ENCODE measurements at regions not wholly inside any gene's neighbourhood (a gene's known extent, or its start where the extent isn't known, plus 50 kb on each side); places are given as distances from the start of the nearest gene placed in this dataset.

DNA sequence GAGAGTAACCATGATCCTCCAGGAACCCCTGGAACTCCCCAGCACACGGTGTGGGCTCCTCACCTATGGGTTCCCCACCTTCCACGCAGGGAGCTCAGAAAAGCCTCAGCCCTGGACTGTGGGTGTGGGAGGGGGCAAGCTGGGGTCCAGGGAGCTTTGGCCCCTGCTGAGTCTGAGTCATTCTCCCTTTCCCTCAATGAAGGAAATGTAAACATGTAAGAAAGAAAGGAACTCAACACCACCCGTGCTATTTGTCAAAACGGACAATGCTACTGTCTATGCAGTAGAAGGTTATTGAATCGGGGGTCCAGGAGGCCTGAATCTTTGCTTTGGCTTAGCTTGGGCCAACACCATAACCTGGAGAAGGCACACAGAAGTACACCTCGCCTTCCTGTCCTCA lies 222.8 kb downstream of the PMP22 start:
- DNase-seq (ENCODE audit: low read depth in 2 of 2), result no peak

DNA sequence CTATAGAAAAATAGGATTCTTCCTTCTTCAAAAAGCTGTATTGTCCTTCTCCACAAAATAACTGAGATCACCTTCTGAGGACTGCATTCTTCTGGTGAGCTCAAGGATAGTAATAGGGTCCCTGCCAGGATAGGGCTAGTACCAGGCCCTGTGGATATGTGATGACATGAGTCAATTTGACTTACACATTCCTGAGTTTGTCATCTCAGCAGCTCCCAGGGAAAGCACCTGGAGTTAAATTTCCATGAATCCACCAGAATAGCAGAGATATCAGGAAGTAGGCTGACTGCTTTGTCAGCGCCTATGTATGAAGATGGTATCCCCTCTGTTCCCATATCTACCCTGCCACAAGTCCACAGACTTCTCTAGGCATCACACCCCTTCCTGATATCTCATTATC lies 225.8 kb downstream of the PMP22 start:
- no peak for DNase-seq (ENCODE audit: low read depth in 2 of 2)

DNA sequence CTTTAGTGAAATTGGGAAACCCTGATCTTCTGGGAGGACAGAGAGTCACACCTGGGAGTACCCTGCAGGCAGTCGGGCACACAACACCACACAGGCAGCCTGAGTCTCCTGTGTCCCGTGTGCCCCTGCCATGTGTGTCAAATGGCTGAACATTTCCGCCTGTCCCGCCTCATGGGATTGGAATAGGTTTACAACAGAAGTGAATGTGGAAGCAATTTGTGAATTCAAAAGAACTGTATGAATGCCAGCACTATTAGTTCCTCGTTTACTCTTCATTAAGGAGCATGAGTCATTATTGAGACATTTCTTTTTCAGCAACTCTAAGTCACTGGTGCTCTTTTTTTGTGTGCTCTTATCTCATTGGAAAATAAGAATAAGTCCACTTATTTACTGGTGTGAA lies 226.5 kb downstream of the PMP22 start:
- DNase-seq (ENCODE audit: low read depth in 2 of 2), result no peak

DNA sequence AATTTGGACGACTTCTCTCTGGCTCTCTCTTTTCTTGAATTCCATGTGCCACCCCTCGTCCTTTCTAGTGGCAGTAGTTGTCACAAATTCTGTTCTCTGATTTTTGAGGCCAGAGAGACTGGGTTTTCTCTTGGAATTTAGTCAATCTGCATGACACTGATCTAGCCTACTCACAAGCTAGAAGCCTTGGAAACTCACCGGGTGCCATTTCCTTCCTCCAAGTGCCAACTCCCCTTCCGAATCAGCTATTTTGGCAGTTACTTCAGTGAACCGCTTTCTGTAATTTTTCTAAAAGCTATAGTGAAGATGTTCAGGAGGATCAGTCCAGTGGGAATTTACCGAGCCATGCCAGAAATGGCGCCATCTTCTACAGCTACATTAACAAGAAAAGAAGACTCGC lies 228.9 kb downstream of the PMP22 start:
- no peak for DNase-seq (ENCODE audit: low read depth in 2 of 2)

DNA sequence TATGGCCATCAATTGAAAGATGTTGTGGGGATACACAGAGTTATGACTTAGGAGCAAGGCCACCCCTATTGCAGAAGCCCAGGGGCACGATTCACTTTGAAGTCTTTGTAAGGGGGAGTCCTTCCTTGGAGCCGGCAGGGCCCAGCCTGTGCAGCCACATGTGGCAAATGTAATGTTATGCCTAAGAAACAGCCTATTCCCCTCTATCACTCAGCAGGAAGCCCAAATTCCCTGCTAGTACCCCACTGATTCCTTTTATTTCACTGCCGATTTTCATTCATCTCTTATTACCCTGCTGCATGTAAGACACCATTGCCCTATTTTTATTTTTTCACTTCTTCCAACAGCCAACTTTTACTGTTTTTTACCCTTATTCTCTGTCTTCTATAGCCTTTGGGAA lies 233.2 kb downstream of the PMP22 start:
- DNase-seq (ENCODE audit: low read depth in 2 of 2), result no peak

DNA sequence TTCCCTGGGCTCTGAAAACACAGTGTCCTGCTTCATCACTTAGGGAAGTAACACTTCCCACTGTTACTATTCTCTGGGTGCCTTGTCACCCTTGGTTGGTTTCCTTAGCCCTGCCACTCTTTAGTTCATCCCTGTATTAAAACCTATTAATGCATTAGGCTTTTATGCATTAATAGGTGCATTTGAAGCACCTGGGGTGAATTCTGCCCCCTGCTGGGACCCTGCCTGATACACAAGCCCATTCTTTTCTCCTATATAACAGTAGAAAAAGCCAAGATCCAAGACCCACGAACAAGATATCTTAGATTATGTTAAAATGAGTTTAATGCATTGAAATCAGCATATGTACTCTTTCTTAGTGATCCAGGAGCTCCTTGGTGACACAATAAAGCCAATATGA lies 235.7 kb downstream of the PMP22 start:
- no peak for DNase-seq (ENCODE audit: low read depth in 2 of 2)

DNA sequence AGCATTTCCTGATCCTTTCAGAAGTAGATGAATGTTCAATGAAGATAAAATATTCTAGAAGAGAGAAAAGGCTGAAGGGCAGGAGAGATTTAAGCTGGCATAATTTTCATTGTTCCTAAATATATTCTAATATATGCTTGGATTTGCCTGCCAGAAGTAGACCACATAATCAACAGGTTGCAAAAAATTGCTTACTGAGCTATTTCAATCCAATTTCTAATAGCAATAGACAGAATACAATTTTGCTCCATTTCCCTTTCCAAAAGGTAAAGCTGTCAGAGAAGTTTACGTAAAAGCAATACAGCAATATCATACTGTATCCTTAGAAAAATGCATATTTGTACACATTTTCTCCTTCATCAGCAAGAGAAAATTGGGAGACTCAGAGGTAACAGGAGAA lies 237.3 kb downstream of the PMP22 start:
- no peak for DNase-seq (ENCODE audit: low read depth in 2 of 2)

DNA sequence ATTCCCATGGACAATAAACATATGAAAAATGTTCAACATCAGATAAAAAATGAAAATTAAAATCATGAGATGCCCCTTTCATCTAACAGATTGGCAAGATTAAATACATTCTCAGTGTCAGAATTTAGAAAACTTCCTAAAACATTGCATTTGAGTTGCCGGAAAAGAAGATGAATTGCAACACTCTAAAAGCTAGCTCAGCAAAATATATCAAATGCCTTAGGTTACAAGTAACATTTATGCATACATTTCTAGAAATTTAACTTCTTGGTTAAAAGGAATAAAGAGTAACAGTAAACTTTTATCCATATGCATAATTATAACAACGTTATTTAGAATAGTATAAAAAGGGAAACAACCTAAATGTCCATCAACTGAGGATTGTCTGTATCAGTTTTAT lies 239.0 kb downstream of the PMP22 start:
- no peak for DNase-seq (ENCODE audit: low read depth in 2 of 2)

DNA sequence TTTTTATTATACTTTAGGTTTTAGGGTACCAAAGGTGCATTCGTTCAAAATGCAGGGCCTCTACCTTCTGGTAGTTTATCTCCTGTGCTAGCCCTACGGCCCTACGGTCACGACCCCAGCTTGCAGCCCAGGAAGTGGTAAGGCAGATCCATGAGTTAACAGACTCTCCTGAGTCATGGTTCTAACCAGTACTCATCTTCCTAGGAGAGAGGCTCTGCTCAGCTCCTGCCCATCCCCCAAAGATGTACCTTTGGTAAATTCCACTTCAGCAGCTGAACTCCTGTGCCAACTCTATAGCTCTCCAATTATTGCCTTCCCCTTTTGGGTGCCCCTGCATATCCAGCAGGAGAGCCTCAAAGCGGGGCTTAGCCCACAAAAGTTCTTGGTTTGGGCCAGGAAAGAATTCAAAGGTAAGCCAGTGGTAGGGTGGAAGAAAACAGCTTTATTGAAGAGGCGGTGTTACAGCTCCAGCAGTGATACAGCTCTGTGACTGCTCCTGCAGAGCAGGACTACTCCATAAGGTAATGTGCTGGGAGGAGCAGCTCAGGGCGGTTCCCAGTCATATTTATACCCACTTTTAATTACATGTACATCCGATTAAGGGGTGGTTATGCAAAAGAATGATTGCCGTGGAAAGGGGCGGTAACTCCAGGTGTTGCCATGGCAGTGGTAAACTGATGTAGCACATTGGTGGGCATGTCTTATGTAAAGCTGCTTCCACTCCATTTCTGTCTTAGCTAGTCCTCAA lies 241.4 kb downstream of the PMP22 start:
- DNase-seq (ENCODE audit: low read depth in 2 of 2), result no peak

DNA sequence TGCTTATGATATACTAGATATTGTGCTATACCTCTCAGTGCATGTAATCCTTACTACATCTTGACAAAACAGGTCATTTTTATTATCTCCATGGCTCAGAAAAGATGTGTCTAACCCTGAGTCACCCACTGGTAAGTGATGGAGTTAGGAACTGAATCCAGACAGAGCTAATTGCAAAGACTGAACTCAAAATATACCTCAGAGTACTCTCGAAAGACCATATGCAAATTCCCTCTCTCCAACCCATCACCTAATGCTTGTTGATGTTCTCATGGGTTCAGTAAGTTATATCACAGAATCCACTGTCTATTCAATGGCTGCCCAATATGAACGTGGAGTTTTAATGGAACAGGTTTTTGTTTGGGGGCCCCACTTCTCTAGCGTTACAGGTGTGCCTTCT lies 246.0 kb downstream of the PMP22 start:
- no peak for DNase-seq (ENCODE audit: low read depth in 2 of 2)

DNA sequence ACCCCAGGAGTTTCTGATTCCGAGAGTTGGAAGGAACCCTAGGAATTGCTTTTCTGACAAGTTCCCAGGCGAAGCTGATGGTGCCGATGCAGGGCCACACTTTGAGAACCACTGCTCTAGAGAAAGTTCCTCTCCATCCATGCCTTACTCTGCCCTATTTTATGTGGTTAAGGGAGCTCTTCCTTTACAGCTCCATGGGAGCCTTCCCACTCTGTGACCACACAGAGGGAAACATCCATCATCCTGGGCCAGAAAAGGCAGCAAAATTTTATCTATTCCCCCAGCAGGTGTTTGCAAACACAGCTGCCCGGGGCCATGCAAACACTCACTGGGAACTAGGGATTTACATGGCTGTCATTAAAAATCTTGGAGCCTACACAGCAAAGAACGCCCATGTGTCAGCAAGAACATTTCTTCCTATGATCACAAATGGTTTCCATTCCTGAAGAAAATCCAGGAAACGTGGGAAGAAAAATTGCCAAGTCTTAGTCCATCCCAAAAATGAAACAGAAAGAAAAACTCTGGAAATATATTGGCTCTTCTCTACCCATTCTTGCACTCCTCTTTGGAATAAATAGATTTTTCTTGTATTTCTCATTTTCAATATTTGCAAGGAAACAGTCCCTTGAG lies 252.7 kb downstream of the PMP22 start:
- no peak for DNase-seq (ENCODE audit: low read depth in 2 of 2)

DNA sequence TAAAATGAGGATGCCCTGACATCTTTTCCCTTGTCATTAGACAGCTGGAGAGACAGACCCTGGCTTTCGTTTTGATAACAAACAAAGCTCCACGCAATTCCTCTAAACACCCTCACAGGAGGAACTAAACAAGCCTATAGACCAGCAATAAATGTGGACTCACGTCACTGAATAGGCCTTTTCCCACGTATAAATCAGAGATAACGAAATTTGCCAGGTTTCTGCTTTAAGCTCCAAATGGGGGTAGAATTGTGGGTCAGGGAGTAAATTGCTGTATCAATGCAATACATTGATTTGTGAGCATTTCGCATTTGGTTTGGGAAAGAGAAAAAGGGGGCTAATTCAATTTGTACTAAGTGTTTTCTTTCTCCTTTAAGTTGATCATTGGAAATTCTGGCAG lies 256.0 kb downstream of the PMP22 start:
- no peak for DNase-seq (ENCODE audit: low read depth in 2 of 2)

DNA sequence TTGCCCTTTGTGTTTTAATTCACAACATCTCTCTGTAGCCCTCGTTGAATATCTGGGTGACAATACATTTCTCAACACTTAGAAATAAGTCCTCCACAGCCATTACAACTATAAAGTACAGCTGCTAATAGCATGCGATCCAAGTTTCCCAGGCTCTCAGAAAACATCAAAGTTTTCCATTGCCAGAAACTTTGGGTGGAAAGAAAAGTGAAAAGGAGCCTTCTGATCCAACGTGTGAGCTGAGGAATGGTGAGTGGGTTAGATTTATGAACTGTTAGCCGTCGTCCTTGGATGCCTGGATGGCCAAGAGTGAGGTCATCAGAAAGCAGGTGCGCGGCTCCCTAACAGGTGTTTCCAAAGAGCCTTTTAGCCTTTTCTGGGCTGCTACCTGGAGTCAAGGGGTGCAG lies 258.0 kb downstream of the PMP22 start:
- DNase-seq (ENCODE audit: low read depth in 2 of 2), result no peak

DNA sequence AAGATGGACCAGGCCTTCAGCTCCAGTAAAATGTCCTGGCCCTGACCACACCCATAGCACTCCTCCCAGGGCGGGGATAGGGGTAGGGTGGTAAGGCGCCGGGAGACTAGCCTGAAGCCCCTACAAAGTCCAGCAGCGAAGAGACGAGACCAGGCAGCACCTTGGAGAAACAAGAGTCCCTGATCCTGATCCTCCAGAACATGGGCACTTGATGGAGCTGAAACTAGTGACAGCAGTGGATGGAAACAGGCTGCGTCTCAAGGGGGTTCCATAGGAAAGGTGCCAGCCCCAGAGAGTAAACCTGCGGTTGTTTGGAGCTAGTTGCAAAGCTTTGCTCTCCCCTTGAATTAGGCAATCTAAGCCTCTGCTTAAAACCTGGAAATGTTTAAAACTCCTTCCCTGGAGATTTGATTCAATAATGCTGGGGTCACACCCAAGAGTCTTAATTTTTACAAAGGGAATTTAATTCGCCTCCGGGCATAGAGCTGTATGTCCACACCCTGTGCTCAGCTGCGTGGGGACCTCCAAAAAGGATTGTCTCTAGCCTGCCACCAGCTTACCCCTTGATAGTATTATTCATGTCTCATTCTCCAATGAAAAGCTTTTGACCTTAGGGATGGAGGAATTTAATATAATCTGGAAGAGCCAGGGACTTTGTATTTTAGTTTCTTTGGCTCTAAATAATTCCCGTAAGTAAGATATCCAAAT lies 258.6 kb downstream of the PMP22 start:
- DNase-seq (ENCODE audit: low read depth in 2 of 2), result no peak

DNA sequence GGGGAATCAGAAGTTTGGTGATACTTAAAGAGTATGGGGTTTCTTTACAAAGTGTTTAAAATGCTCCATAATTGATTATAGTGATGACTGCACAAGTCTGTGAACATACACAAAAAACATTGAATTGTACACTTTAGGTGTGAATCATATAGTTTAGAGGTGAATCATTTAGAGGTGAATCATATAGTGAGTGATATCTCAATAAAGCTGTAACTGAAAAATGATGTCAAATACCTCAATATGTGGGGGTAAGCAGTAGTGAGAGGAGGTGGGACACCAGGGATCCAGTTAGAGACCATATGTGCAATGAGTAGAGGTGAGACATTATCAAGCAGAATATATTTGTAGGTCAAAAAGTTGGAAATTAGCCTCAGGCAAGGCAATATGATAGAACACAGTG lies 264.5 kb downstream of the PMP22 start:
- DNase-seq (ENCODE audit: low read depth in 2 of 2), result no peak

DNA sequence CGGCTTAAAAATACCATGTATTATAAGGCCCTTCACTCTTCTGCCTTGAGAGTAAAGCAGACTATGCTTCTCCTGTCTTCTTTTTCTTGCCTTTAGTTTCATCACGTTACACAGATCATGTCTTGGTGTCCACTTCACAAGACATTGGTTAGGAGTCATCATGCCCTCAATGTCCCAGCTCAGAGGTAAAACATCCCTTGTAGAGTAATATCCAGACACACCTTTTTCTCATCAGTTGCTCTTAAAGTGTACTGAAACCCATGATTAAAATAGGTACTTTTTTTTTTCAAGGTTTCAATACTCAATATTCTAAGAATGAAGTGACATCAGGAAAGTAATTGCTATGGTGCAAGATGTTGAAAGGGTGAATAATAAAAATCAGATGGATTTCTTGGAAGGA lies 267.8 kb downstream of the PMP22 start:
- no peak for DNase-seq (ENCODE audit: low read depth in 2 of 2)

DNA sequence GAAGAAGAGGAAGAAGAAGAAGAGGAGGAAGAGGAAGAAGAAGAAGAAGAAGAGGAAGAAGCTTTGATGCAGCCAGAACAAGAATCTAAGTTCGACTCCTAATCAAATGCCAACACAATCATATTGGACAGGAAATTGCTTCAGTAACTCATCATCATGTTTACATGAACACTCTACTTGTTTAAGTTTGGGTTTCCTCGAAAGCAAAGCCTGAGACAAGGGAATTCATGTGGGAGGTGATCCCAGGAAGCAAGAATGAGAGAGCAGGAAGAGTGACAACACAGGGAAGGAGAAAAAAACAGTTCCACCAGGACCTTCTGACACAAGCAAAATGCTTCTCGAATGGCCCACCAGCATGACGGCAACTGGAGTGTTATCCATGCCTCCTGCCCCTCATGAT lies 279.0 kb downstream of the PMP22 start:
- DNase-seq (ENCODE audit: low read depth in 2 of 2), result no peak

DNA sequence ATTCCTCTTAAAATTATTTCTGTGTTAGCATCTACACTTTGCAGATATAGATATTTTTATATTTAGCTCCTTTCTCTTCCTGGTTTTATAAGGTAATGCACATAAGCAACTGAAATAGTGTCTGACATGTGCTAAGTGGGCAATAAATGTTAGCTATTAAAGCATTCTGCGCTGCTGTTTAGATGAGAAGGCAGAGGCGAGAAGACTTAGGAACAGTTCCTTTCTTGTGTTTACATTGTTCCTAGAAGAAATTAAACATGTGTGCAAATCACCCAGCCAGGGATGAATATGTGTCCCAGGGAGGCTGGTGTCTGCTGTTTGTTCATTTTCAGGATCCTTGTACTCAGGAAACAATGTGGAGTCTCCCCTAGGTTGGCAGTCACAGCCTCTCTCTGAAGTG lies 292.3 kb downstream of the PMP22 start:
- no peak for DNase-seq (ENCODE audit: low read depth in 2 of 2)

DNA sequence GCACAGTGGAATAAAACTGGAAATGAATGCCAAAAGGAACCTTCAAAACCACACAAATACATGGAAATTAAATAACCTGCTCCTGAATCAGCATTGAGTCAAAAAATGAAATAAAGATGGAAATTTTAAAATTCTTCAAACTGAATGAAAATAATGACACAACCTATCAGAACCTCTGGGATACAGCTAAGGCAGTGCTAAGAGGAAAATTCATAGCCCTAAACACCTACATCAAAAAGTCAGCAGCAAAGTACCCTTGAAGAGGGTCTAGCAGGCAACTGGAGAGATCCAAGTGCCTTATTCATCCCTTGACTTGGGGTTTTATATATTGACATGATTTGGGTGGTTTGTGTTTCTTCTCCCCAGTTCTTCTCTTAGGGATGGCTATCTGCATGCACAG lies 294.1 kb downstream of the PMP22 start:
- no peak for DNase-seq (ENCODE audit: low read depth in 2 of 2)

DNA sequence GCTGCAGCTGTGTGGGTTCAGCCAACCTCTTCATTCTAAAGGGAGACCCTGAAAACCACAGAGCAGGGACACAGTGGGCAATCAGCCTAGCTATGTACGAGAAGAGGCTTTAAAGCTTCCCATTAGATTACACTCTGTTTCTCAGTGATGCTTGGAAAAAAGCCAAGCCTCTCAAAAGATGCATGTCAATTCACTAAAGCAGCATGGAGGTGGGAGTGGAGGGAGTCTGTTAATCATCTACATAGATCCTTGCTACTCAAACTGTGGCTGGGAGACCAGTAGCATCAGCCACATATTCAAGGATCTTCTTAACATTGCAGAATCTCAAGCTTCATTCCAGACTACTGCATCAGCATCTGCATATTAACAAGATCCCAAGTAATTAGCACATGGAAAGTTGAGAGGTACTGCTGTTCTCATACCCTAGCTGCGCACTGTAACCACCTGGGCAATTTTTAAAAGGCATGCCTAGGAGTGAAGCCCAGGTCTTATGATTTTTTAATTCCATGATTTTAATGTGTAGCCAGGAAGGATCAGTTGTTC lies 305.9 kb downstream of the PMP22 start:
- no peak for DNase-seq (ENCODE audit: low read depth in 2 of 2)

DNA sequence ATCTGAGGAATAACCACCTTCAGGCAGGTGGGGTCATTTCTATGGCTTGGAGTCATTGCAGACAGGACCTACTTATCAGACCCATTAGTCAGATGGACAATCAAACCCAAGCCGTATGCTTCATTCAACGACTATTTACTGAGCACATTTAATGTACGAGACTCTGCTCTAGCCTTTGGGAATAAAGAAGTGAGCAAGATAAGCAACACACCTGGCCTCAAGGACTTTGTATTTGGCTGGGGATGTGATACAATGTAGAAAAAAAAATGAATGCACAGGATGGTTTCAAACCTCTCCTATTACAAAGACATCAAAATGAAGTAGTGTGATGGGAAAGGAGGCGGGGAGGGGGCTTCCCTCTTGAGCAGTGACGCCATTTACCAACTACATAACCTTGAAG lies 311.7 kb downstream of the PMP22 start:
- no peak for DNase-seq (ENCODE audit: low read depth in 2 of 2)

DNA sequence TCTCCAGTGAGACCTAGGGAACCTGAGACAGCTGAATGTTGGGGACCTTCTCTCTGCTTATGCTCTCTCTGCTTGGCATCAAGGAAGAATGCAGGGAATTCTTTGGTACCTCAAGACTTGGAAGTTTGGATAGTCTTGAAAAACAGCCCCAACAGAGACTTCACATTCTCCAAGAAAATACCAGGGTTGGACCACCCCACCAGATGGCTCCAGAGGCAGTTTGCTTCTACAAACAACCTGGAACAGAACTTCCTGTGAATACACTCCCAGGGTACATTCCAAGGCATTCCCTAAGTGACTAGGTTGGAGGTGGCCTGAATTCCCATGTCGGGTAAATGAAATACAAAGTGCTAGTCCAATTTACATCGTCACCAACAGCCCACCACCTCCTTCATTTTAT lies 314.4 kb downstream of the PMP22 start:
- DNase-seq (ENCODE audit: low read depth in 2 of 2), result no peak

DNA sequence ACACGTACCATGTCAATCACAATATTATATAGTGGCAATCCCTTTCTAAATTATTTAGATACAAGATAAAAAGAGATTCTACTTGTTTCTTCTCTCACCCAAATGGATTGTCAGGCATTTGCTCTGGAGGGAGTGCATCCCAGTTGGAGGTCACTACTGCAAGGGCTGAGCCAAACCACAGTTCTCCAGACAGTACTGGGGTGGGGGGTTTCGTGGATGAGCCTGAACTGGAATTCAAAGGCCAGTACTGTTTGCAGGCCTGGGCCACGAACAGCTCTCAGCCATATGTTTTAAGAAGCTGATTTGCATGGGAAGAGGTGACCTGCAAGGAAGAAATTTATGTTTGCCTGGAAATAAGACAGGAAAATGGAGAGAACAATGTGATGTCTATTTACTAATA lies 314.9 kb downstream of the PMP22 start:
- no peak for DNase-seq (ENCODE audit: low read depth in 2 of 2)

All from stimulated activated CD8-positive, alpha-beta memory T cell treated with anti-CD3 and anti-CD28 coated beads, Interleukin-7, amount 100 ng/mL, for 1 hour (primary cell).